ENCODE measurements at regions not wholly inside any gene's neighbourhood (a gene's known extent, or its start where the extent isn't known, plus 50 kb on each side); places are given as distances from the start of the nearest gene placed in this dataset.
A peak's percentile ranks its signal among the peaks of the same experiment; 100 is the strongest.

DNA sequence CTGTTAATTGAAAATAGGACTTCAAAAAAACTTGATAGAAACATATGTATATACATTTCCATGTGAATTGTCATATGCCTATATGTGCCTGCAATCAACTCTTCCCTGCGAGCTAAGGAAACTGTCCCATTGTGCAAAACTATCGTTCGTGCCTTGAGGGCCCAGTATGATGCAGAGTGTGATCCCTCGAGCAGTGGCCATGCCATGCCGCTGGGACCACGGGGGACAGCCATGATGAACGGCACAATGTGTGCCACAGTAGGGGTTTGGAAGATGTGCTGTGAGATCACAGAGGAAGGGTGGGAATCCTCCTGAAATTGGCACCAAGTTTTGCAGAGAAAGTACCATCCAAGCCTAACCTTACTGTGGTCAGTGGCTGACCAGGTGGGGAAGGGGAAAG lies 118.1 kb upstream of the SOX1 start:
- Histone ChIP-seq H3K36me3 (ENCODE audit: control insufficient read depth in 2 of 3, insufficient read depth in 3 of 3, low read length in 3 of 3) (no peaks in the 10 kb centered on the region), H3K4me3 (ENCODE audit: low read length in 3 of 3) (no peak overlapping the region), H3K4me1 (ENCODE audit: control insufficient read depth in 2 of 3, insufficient read depth in 2 of 3, low read depth in 1 of 3, low read length in 3 of 3) (no peaks in the 10 kb centered on the region), H3K9ac (ENCODE audit: low read length in 3 of 3) (no peak overlapping the region), H3K27ac (ENCODE audit: low read depth in 2 of 2, low read length in 2 of 2) (no peak overlapping the region), H3K27me3 (ENCODE audit: control insufficient read depth, insufficient read depth, low read length) (no peaks in the 10 kb centered on the region), H3K9me3 (ENCODE audit: control insufficient read depth in 2 of 3, insufficient read depth in 1 of 3, low read length in 3 of 3) (peaks cover 0 to 8% (median 5%) of the 10 kb centered on the region in 3 donors)
- no peak for FAIRE-seq
- TF ChIP-seq CTCF (IDR thresholded peaks at IDR 0.05; ENCODE audit: borderline replicate concordance, extremely low read depth, insufficient read depth): no peak
- intact Hi-C loops (cut with DNase I): no loop called here
- no peak for DNase-seq

- DNase-seq (no peak), FAIRE-seq (no peak)
- H3K9ac ChIP-seq (ENCODE audit: low read length in 3 of 3): no peak overlapping the region
- no peak for TF ChIP-seq CTCF (IDR thresholded peaks at IDR 0.05; ENCODE audit: borderline replicate concordance, extremely low read depth, insufficient read depth)
- no peak overlapping the region for H3K4me3 ChIP-seq (ENCODE audit: low read length in 3 of 3)
- H3K36me3 ChIP-seq (ENCODE audit: control insufficient read depth in 2 of 3, insufficient read depth in 3 of 3, low read length in 3 of 3): no peaks in the 10 kb centered on the region
- no peak overlapping the region for H3K27ac ChIP-seq (ENCODE audit: low read depth in 2 of 2, low read length in 2 of 2)
- H3K9me3 ChIP-seq (ENCODE audit: control insufficient read depth in 2 of 3, insufficient read depth in 1 of 3, low read length in 3 of 3): peaks cover 0 to 8% (median 5%) of the 10 kb centered on the region in 3 donors
- intact Hi-C loops (cut with DNase I): no loop called here
- no peaks in the 10 kb centered on the region for H3K4me1 ChIP-seq (ENCODE audit: control insufficient read depth in 2 of 3, insufficient read depth in 2 of 3, low read depth in 1 of 3, low read length in 3 of 3)
- no peaks in the 10 kb centered on the region for H3K27me3 ChIP-seq (ENCODE audit: control insufficient read depth, insufficient read depth, low read length)
These were observed 117.6 kb upstream of the SOX1 start for GRCh38 chr13:111949311-111949710.

DNA sequence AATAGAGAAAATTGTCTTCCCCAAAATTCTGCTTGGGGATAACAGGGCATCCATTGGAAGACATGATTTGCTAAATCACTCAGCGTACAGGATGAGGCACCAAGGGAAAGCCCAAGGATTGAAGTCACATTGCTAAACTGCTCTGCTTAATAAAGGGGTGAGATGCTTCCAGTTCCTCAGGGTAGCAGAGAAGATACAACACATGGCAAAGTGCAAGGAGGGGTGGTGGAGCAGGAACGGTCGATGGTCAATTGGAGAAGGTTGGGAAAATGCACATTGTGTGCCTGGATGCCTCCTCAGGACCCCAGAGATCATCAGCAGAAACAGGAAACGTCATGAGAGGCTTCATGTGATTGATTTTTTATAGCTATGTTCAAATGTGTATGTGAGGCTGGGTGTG lies 116.3 kb upstream of the SOX1 start:
- H3K9ac ChIP-seq (ENCODE audit: low read length in 3 of 3): no peak overlapping the region
- DNase-seq (no peak), FAIRE-seq (no peak)
- TF ChIP-seq CTCF (IDR thresholded peaks at IDR 0.05; ENCODE audit: borderline replicate concordance, extremely low read depth, insufficient read depth): no peak
- no peak overlapping the region for H3K4me3 ChIP-seq (ENCODE audit: low read length in 3 of 3)
- no peak overlapping the region for H3K27ac ChIP-seq (ENCODE audit: low read depth in 2 of 2, low read length in 2 of 2)
- no peaks in the 10 kb centered on the region for H3K4me1 ChIP-seq (ENCODE audit: control insufficient read depth in 2 of 3, insufficient read depth in 2 of 3, low read depth in 1 of 3, low read length in 3 of 3)
- intact Hi-C loops (cut with DNase I): no loop called here
- no peaks in the 10 kb centered on the region for H3K27me3 ChIP-seq (ENCODE audit: control insufficient read depth, insufficient read depth, low read length)
- H3K36me3 ChIP-seq (ENCODE audit: control insufficient read depth in 2 of 3, insufficient read depth in 3 of 3, low read length in 3 of 3): no peaks in the 10 kb centered on the region
- peaks cover 0 to 8% (median 5%) of the 10 kb centered on the region in 3 donors for H3K9me3 ChIP-seq (ENCODE audit: control insufficient read depth in 2 of 3, insufficient read depth in 1 of 3, low read length in 3 of 3)

DNA sequence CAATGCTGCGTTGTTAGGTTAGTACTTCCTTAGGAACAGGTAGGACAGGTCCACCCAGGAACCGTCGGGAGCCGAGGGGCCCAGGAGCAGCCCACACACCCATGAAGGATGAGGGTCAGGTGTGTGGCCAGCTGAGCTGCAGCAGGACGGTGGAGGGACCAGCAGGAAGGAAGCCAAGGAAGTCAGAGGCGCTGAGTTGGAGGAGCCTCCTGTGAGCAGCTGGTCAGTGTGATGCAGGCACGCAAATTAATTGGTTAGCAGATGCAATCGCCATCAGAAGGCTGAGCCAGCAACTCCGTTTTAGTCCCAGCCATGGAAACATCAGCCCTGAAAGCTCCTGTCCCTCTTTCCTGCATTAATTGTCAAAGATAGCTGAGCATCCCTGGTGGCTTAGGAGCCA lies 114.9 kb upstream of the SOX1 start:
- no peak for TF ChIP-seq CTCF (IDR thresholded peaks at IDR 0.05; ENCODE audit: borderline replicate concordance, extremely low read depth, insufficient read depth)
- H3K9me3 ChIP-seq (ENCODE audit: control insufficient read depth in 2 of 3, insufficient read depth in 1 of 3, low read length in 3 of 3): peaks cover 0 to 8% (median 5%) of the 10 kb centered on the region in 3 donors
- FAIRE-seq (no peak), DNase-seq (peak in 1 of 5 donors; percentile 31)
- H3K27me3 ChIP-seq (ENCODE audit: control insufficient read depth, insufficient read depth, low read length): no peaks in the 10 kb centered on the region
- H3K27ac ChIP-seq (ENCODE audit: low read depth in 2 of 2, low read length in 2 of 2): no peak overlapping the region
- intact Hi-C loops (cut with DNase I): no loop called here
- H3K4me3 ChIP-seq (ENCODE audit: low read length in 3 of 3): no peak overlapping the region
- no peaks in the 10 kb centered on the region for H3K4me1 ChIP-seq (ENCODE audit: control insufficient read depth in 2 of 3, insufficient read depth in 2 of 3, low read depth in 1 of 3, low read length in 3 of 3)
- H3K9ac ChIP-seq (ENCODE audit: low read length in 3 of 3): no peak overlapping the region
- H3K36me3 ChIP-seq (ENCODE audit: control insufficient read depth in 2 of 3, insufficient read depth in 3 of 3, low read length in 3 of 3): no peaks in the 10 kb centered on the region

Measured in kidney (tissue), 13 donors.